HAP-1 (cell line): ENCODE measurements at regions not wholly inside any gene's neighbourhood (a gene's known extent, or its start where the extent isn't known, plus 50 kb on each side); places are given as distances from the start of the nearest gene placed in this dataset.

Experiments used
- DNase-seq, 2 experiments: peaks; one replicate each; pipeline ENCODE4 v3.0.0-alpha.2; 2016 to 2020; ENCODE audit warnings: low spot score in 2 of 2
- H3K27me3 ChIP-seq: fragments of 250-450 bp; sonication (Bioruptor Pico); 2 replicates; pipeline ENCODE4 v1.5.1; 2020; ENCODE audit warnings: low read depth, mild to moderate bottlenecking, moderate library complexity
- H3K36me3 ChIP-seq: fragments of 250-450 bp; sonication (Bioruptor Pico); replicated peaks from 2 replicates; pipeline ENCODE4 v1.5.1; 2020; ENCODE audit warnings: mild to moderate bottlenecking
- H3K4me1 ChIP-seq: fragments of 250-450 bp; sonication (Bioruptor Pico); 2 replicates; pipeline ENCODE4 v1.5.1; 2020; ENCODE audit warnings: mild to moderate bottlenecking
- H3K4me3 ChIP-seq: fragments of 250-450 bp; sonication (Bioruptor Pico); 2 replicates; pipeline ENCODE4 v1.5.1; 2020; ENCODE audit warnings: mild to moderate bottlenecking, moderate library complexity
- H3K9me3 ChIP-seq: fragments of 250-450 bp; sonication (Bioruptor Pico); 2 replicates; pipeline ENCODE4 v1.5.1; 2020; ENCODE audit warnings: mild to moderate bottlenecking, moderate library complexity
- in situ Hi-C: fragments of 300-500 bp; cut with MboI; formaldehyde crosslinking; loops from 3 replicates; pipeline ENCODE4 v1.14.3; 2020; ENCODE audit warnings: low sequenced_read_pairs, inconsistent platforms, mixed read lengths

DNA sequence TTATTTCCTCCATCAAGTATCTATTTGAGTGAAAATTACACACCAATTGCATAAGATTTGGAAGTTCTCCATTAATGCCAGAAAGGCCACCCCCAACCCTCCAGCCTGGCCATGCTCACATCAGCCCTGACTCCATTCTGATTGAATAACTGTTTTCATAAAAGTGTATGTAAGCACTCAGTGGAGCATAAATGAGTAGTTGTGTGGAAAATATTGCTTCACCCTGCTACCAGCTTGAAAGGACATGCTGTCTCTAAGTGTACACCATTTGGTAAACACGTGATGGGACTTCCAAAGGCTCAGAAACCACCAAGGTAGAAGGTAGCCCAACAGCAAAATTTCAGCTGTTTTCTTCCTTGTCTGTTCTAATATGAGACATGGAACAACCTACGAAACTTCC is 393.8 kb downstream of the ZNF385D start:
- Histone ChIP-seq H3K36me3 (no peaks in the 10 kb centered on the region), H3K4me1 (no peaks in the 10 kb centered on the region), H3K9me3 (no peaks in the 10 kb centered on the region), H3K4me3 (no peak overlapping the region), H3K27me3 (no peaks in the 10 kb centered on the region)
- no peak for DNase-seq
- in situ Hi-C loops, result no loop called here

DNA sequence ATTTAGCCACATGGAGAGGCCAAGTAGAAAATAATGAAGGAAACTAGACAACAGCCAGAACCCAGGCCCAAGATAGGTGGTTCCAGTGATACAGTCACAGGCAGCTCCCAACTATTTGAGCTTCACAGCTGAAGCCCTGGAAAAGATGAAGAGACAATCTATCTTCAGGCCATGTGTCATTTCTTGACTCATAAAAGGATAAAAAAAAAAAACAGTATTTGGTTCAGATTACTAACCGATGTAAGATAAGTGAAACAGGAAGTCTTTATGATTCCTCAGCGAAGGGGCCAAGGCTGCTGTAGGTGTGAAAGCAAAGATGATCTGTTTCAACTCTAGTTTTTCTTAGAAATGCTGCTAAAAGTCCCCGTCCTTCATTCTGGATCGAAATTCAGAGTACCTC is 394.6 kb downstream of the ZNF385D start:
- in situ Hi-C loops, result no loop called here
- no peaks in the 10 kb centered on the region for H3K27me3 ChIP-seq
- H3K36me3 ChIP-seq, result no peaks in the 10 kb centered on the region
- no peak overlapping the region for H3K4me3 ChIP-seq
- H3K4me1 ChIP-seq, result no peaks in the 10 kb centered on the region
- H3K9me3 ChIP-seq, result no peaks in the 10 kb centered on the region
- no peak for DNase-seq

DNA sequence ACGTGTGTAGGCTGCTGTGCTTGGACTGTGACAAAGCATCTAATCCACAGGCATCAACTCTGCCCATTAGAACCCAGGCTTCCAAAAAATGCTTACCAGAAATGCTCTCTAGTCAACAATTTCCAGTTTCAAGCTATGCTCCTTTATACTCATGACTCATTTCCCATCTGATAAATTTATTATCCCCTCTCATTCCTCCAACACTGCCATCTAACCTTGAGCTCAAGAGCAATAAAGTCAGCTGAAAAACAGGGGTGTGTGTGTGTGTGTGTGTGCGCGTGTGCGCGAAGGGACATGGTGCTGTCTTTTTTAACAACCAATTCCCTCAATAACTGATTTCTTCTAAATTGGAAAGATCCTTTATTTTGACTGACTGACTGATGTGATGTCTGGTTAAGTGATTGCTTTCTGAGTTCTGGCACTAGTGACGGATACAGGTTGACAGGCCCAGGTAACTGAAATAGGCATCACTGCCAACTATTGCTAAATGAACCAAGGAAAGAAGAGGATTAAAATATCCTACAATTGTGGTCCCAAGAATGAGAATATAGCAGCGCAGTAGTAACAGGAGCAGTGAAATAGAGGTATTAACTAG is 405.5 kb downstream of the ZNF385D start:
- Histone ChIP-seq H3K27me3 (no peaks in the 10 kb centered on the region), H3K36me3 (no peaks in the 10 kb centered on the region), H3K4me1 (no peaks in the 10 kb centered on the region), H3K4me3 (no peak overlapping the region), H3K9me3 (no peaks in the 10 kb centered on the region)
- in situ Hi-C loops, result no loop called here
- no peak for DNase-seq

DNA sequence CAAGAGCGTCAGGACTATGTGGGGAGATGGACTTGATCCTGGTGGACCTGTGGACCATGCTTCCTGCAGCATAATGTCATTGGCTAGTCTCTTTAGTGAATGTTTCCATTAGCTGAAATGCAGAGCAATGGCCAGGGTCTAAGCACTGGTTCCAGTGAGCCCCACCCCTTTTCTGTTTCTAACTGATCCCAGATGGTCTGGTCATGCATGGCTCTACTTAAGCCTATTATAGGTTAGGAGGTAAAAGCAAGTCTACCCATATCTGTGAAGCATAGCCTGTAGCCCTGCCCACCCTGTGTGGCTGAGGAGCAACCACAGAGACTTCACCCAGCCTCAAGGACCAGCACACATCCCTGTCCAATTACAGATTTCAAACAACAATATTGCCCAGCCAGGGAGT is 419.2 kb downstream of the ZNF385D start:
- H3K4me1 ChIP-seq, result no peaks in the 10 kb centered on the region
- H3K36me3 ChIP-seq, result no peaks in the 10 kb centered on the region
- no peaks in the 10 kb centered on the region for H3K9me3 ChIP-seq
- DNase-seq, result no peak
- in situ Hi-C loops, result no loop called here
- no peak overlapping the region for H3K4me3 ChIP-seq
- no peaks in the 10 kb centered on the region for H3K27me3 ChIP-seq

DNA sequence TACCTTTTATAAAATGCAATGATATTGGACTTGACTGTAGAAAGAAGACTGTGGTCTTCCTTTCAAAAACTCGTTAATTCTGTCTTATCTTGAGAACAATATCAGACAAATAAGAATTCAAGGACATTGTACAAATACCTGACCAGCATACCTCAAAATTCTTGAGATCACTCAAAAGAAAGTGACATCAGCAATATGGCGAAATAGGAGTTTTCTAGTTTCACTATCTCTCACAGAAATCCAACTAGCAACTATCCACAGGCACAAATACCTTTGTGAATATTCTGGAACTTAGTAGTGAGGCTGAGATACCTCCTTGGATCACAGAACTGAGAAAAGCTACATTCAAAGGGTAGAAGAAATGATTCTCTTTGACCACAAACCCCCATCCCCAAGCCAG is 419.7 kb downstream of the ZNF385D start:
- Histone ChIP-seq H3K4me1 (no peaks in the 10 kb centered on the region), H3K4me3 (no peak overlapping the region), H3K9me3 (no peaks in the 10 kb centered on the region), H3K27me3 (no peaks in the 10 kb centered on the region), H3K36me3 (no peaks in the 10 kb centered on the region)
- DNase-seq, result no peak
- in situ Hi-C loops, result no loop called here

DNA sequence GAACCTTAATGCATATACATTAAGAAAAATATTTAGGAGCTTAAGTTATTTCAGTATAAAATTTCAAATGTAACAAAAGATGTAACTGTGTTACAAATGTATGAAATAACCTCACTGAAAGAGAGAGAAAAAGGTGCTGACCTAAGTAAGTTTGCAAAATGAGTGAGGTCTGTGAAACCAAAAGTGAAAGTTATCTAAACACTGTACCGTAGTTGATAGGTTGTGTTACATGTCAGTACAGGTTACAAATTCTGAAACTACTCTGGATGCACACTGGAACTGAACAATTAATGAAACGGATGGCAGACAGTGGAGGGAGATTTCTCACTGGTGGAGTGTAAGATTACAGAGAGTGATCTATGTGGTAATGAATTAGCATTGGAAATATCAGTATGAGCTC is 420.7 kb downstream of the ZNF385D start:
- in situ Hi-C loops, result no loop called here
- Histone ChIP-seq H3K4me3 (no peak overlapping the region), H3K4me1 (no peaks in the 10 kb centered on the region), H3K36me3 (no peaks in the 10 kb centered on the region), H3K27me3 (no peaks in the 10 kb centered on the region), H3K9me3 (no peaks in the 10 kb centered on the region)
- DNase-seq, result no peak

DNA sequence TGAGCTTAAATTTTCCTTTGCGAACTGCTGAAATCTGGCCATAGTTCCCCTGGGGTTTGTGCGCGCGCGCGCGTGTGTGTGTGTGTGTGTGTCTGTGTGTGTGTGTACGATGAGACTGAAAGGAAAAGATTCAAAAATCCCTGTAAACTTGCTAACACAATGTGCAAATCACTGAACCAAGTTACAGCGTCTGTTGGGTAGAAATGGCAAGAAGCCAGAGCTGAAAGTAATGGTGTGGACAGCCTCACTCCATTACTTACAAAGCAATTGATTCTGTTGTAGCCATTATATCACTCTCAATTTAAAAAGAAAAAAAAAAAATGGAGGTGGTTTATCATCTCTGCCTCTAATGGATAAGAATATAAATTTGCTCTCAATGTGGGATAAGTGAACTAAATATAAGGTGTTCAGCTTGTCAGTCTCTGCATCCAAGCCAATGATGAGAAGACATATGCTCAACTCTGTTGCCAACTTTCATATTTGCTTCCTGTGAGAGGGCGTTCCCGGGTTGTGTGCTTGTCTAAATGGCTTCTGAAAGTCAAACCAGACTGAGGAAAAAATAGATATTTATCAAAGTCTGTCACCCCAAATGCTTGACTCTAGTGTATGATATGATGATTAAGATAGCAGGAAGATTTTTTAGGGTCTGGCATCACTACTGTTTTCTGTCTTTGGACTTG is 422.2 kb downstream of the ZNF385D start:
- in situ Hi-C loops, result no loop called here
- Histone ChIP-seq H3K27me3 (no peaks in the 10 kb centered on the region), H3K9me3 (no peaks in the 10 kb centered on the region), H3K4me3 (no peak overlapping the region), H3K36me3 (no peaks in the 10 kb centered on the region), H3K4me1 (no peaks in the 10 kb centered on the region)
- DNase-seq, result no peak

DNA sequence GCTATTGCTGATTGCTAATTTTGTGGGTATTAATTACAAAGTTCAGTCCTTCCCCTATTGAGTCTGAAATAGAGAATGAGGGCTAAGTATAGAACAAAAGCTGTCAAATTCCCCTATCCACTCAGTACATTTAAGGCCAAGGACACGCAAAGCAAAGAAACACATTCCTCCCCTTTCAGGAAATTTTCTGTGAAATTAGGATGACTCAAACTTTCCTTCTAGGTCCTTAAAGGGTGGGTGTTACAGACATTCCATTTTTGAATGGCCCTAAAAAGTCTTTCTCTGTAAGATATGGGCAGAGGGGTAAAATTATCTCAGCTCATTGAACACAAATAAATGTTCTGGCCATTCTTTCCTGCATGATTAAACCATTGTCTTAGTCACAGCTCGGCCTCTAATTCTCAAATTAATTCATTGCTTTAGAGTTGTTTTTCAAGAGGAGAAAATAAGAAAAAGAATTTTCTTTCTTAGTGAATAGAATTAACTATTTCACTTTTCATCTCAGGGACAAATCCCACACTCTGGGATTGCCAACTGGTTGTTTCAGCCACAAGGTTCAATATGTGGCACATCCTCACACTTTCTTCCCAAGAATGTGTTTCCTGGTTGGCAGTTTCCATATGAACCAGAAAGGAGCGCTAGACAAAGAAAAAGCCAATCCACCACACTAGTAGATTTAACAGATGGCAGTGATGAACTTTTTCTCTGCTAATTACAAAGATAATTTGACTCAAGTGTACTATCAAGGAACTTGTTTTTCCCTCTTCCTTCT is 424.1 kb downstream of the ZNF385D start:
- in situ Hi-C loops, result no loop called here
- no peaks in the 10 kb centered on the region for H3K9me3 ChIP-seq
- H3K36me3 ChIP-seq, result no peaks in the 10 kb centered on the region
- H3K4me3 ChIP-seq, result no peak overlapping the region
- DNase-seq, result no peak
- H3K4me1 ChIP-seq, result no peaks in the 10 kb centered on the region
- H3K27me3 ChIP-seq, result no peaks in the 10 kb centered on the region

DNA sequence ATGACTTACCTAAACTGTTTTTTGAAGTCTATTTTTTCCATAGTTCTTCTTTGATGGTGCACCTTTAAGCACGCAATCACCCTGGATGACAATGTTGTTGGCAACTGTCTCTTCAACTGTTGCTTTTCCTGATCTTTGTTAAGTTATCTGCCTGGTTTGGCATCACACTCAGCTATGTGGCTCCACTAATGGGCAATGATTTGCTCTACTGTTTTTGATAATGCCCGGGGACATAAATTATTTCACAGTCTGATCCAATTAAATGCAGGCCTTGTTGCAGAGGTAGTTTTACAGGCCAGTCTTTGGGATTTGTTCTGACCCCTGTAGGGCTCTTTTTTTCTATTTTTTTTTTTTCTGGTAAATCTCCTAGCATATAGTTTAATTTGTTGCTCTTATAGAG is 436.3 kb downstream of the ZNF385D start:
- Histone ChIP-seq H3K36me3 (no peaks in the 10 kb centered on the region), H3K4me3 (no peak overlapping the region), H3K9me3 (no peaks in the 10 kb centered on the region), H3K27me3 (no peaks in the 10 kb centered on the region), H3K4me1 (no peaks in the 10 kb centered on the region)
- in situ Hi-C loops, result no loop called here
- no peak for DNase-seq

DNA sequence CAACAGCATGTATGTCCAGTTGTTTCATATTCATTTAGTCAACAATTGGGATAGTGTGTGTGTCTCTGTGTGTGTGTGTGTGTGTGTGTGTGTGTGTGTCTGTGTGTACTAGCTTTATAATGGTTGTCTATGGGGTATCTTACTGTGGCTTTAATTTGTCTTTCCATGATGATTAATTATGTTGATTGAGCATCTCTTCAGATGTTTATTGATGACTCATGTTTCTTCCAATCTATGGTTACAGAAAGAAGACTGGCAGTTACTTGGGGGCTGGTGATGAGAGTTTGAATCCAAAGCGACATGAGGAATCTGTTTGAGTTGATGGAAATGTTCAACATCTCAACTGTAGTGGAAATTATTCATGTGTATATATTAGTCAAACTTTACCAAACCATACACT is 440.1 kb downstream of the ZNF385D start:
- DNase-seq, result no peak
- H3K4me3 ChIP-seq, result no peak overlapping the region
- no peaks in the 10 kb centered on the region for H3K27me3 ChIP-seq
- no peaks in the 10 kb centered on the region for H3K36me3 ChIP-seq
- H3K4me1 ChIP-seq, result no peaks in the 10 kb centered on the region
- in situ Hi-C loops, result no loop called here
- H3K9me3 ChIP-seq, result no peaks in the 10 kb centered on the region

DNA sequence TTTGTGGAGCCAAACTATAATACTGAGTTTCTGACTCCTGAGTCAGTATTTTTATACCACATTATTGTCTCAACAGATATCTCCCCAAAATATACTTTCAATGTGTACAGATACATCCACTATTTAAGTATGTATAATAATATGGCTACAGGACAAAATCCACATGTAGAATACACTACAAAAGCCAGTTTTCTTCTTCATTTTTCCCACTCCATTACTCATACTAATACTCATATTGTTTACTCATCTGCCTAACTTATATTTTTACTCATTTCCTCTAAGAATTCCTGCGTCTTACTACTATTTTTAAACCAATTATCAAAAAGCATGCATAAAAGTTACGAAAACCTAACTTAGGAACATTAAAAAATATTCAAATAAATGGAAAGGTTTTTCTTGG is 440.8 kb downstream of the ZNF385D start:
- no peaks in the 10 kb centered on the region for H3K36me3 ChIP-seq
- no peaks in the 10 kb centered on the region for H3K9me3 ChIP-seq
- in situ Hi-C loops, result no loop called here
- no peaks in the 10 kb centered on the region for H3K4me1 ChIP-seq
- H3K4me3 ChIP-seq, result no peak overlapping the region
- no peak for DNase-seq
- H3K27me3 ChIP-seq, result no peaks in the 10 kb centered on the region

DNA sequence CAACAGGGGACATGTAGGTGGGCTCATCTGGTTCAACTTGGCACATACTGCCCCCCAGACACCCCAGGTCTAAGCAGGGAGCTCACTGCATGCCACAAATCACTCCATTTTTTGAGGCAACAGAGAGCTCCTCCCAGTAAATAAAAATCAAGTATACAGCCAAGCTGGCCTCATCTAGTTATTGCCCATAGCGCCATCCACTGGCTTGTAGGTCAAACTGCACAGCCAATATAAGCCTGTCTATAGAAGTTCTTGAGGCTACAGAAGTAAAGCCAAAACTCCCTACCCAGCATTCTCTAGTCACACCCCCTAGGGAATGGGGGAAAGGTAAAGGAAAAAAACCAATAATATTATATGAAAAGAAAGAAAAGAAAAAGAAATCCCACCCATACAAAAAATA is 453.7 kb downstream of the ZNF385D start:
- in situ Hi-C loops, result no loop called here
- Histone ChIP-seq H3K4me3 (no peak overlapping the region), H3K27me3 (no peaks in the 10 kb centered on the region), H3K9me3 (no peaks in the 10 kb centered on the region), H3K36me3 (no peaks in the 10 kb centered on the region), H3K4me1 (no peaks in the 10 kb centered on the region)
- DNase-seq, result no peak

DNA sequence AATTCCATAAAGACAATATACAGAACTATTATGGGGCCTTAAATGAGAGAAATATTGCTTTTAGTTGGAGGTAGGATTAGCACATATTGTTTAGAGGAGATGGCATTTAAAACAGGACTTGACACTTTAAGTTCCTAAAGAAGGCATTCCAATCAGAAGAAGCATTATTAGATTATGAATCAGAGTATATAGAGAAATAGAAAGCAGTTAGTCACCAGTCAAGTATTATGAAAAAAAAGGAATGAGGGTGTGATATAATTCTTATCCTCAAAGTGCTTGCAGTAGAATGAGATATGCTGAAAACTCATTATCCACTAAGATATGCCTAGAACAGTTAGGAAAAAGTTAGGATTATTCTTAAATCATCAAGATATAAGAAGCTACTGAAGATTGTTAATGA is 456.2 kb downstream of the ZNF385D start:
- H3K4me1 ChIP-seq, result no peaks in the 10 kb centered on the region
- H3K36me3 ChIP-seq, result no peaks in the 10 kb centered on the region
- no peak for DNase-seq
- no peaks in the 10 kb centered on the region for H3K9me3 ChIP-seq
- in situ Hi-C loops, result no loop called here
- H3K27me3 ChIP-seq, result no peaks in the 10 kb centered on the region
- H3K4me3 ChIP-seq, result no peak overlapping the region

DNA sequence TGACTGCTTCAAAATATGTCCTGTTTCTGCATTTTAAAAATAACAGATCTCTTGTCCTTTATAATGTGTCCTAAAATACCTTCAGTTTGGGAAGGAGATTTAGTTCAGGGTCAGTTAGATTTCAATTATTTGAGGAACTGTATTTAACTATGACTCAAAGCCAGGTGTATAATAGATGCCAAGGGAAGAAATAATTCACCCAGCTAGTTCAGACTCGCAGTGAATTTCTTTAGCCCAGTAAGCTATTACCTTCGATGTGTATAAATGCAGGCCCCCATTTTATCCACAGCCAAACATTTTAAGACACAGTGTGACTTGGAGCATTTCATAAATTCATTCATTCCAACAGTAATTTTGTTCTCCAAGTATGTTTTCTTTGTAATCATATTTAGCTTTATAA is 458.0 kb downstream of the ZNF385D start:
- no peaks in the 10 kb centered on the region for H3K36me3 ChIP-seq
- H3K4me3 ChIP-seq, result no peak overlapping the region
- no peaks in the 10 kb centered on the region for H3K9me3 ChIP-seq
- H3K4me1 ChIP-seq, result no peaks in the 10 kb centered on the region
- DNase-seq, result no peak
- no peaks in the 10 kb centered on the region for H3K27me3 ChIP-seq
- in situ Hi-C loops, result no loop called here
